ENCODE measurements at regions not wholly inside any gene's neighbourhood (a gene's known extent, or its start where the extent isn't known, plus 50 kb on each side); places are given as distances from the start of the nearest gene placed in this dataset.
"Not testable (repeated sequence)": the region's sequence is repeated elsewhere in the genome, so short reads cannot be mapped to it uniquely, and the experiment has no call there.

DNA sequence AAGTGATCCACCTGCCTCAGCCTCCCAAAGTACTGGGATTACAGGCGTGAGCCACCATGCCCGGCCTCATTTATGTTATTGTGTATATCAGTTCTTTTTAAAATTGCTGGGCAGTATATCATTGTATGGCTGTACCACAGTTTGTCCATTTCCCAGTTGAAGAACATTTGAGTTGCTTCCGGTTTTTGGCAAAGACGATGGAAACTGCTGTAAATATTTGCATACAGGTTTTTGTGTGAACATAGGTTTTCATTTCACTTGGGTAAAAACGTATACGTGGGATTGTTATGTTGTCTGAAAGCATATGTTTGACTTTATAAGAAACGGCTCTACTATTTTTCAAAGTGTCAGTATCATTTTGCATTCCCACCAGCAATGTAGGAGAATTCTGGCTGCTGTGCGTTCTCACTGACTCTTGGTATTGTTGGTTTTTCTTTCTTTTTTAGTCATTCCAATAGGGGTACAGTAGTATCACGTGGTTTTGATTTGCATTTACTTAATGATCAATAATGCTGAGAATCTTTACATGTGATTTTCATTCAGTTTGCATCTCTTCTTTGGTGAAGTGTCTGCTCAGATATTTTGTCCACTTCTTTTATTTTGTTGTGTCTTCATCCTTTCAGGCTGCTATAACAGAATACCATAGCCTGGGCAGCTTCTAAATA, 63.2 kb upstream of the GOT2 start:
- Mint-ChIP-seq H3K4me3 (no peak overlapping the region), H3K9me3 (peaks cover 7% of the 10 kb centered on the region), H3K4me1 (ENCODE audit: low read depth) (no peaks in the 10 kb centered on the region), H3K36me3 (ENCODE audit: low read depth) (no peaks in the 10 kb centered on the region), H3K27me3 (ENCODE audit: low read depth) (peaks cover 8% of the 10 kb centered on the region), H3K27ac (no peak overlapping the region)
- no peak for DNase-seq
- intact Hi-C loops (cut with micrococcal nuclease): no loop called here
- CTCF ChIA-PET: no interaction called here

- Mint-ChIP-seq H3K27me3 (ENCODE audit: low read depth) (peaks cover 12% of the 10 kb centered on the region), H3K27ac (no peak overlapping the region), H3K4me3 (no peak overlapping the region), H3K9me3 (no peaks in the 10 kb centered on the region), H3K4me1 (ENCODE audit: low read depth) (no peaks in the 10 kb centered on the region), H3K36me3 (ENCODE audit: low read depth) (no peaks in the 10 kb centered on the region)
- no peak for DNase-seq
- intact Hi-C loops (cut with micrococcal nuclease): no loop called here
- CTCF ChIA-PET: no interaction called here
Observed at GRCh38 chr16:58793366-58793765, 59.2 kb upstream of the GOT2 start.

GRCh38 chr16:58792188-58792587, 58.1 kb upstream of the GOT2 start:
- no peaks in the 10 kb centered on the region for H3K9me3 Mint-ChIP-seq

DNA sequence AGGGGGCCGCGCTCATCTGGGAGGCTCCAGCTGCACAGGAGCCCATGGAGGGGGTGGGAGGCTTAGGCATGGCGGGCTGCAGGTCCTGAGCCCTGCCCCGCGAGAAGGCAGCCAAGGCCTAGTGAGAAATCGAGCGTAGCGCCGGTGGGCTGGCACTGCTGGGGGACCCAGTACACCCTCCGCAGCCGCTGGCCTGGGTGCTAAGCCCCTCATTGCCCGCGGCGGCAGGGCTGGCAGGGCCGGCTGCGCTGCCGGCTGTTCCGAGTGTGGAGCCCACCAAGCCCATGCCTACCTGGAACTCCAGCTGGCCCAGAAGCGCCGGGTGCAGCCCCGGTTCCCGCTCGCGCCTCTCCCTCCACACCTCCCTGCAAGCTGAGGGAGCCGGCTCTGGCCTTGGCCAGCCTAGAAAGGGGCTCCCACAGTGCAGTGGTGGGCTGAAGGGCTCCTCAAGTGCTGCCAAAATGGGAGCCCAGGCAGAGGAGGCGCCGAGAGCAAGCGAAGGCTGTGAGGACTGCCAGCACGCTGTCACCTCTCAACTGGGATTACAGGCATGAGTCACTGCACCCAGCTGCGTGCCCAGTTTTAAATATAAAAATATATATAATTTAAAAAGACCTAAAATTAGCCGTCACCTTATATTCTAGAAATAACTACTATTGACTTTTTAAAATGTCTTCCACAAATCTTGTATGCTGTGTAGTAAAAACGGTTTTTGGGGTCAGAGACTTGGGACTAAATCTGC, 56.9 kb upstream of the GOT2 start:
- H3K27ac Mint-ChIP-seq; H3K36me3 Mint-ChIP-seq (ENCODE audit: low read depth); DNase-seq; H3K9me3 Mint-ChIP-seq; H3K27me3 Mint-ChIP-seq (ENCODE audit: low read depth); H3K4me3 Mint-ChIP-seq; CTCF ChIA-PET; H3K4me1 Mint-ChIP-seq (ENCODE audit: low read depth); intact Hi-C loops (cut with micrococcal nuclease): not testable (repeated sequence)

More at GRCh38 chr16:58792188-58792587, 58.1 kb upstream of the GOT2 start:
- H3K4me1 Mint-ChIP-seq (ENCODE audit: low read depth): no peaks in the 10 kb centered on the region
- peaks cover 9% of the 10 kb centered on the region for H3K27me3 Mint-ChIP-seq (ENCODE audit: low read depth)
- H3K27ac Mint-ChIP-seq: no peak overlapping the region
- no peak overlapping the region for H3K4me3 Mint-ChIP-seq
- CTCF ChIA-PET: interaction anchor here (0.6 to 1.0 kb wide), 3 partner anchors 43 to 456 kb away, joined by 3 read pairs; no protein-coding TSS in a partner anchor
- DNase-seq: no peak
- intact Hi-C loops (cut with micrococcal nuclease): no loop called here
- H3K36me3 Mint-ChIP-seq (ENCODE audit: low read depth): no peaks in the 10 kb centered on the region

- no peak for DNase-seq
- Mint-ChIP-seq H3K36me3 (ENCODE audit: low read depth) (no peaks in the 10 kb centered on the region), H3K4me1 (ENCODE audit: low read depth) (no peaks in the 10 kb centered on the region), H3K4me3 (no peak overlapping the region), H3K9me3 (no peaks in the 10 kb centered on the region), H3K27me3 (ENCODE audit: low read depth) (peaks cover 7% of the 10 kb centered on the region), H3K27ac (no peak overlapping the region)
- intact Hi-C loops (cut with micrococcal nuclease): no loop called here
- CTCF ChIA-PET: interaction anchor here (0.6 kb wide), 1 partner anchor 336 kb away, joined by 3 read pairs; no protein-coding TSS in a partner anchor
Observed at GRCh38 chr16:58789351-58789750, 55.2 kb upstream of the GOT2 start.
